GM18873 (cell line): ENCODE measurements at regions not wholly inside any gene's neighbourhood (a gene's known extent, or its start where the extent isn't known, plus 50 kb on each side); places are given as distances from the start of the nearest gene placed in this dataset.

ENCODE experiments used
- ATAC-seq: cut with Tn5 transposase; IDR thresholded peaks from one replicate; pipeline ENCODE4 v1.9.1; 2021; ENCODE audit warnings: mild to moderate bottlenecking, moderate library complexity, moderate number of reproducible peaks; ENCODE audit not compliant: unreplicated experiment, low FRiP score

DNA sequence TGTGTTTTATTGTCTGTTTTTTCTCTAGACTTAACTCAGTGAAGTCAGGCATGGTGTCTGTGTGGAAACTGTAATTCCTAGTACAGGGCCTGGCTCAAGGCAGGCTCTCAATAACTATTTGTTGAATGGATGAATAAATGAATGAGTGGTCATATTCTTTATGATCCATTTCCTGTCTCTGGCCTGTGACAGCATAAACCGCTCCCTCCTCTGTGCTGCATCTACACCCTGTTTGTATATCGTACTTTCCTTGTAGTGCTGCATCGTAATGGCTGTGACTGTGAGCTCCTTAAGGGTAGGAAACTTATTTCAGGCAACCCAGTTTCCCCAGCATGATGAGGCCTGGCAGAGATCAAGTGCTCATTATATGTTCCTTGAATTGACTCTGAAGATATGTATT lies 337.5 kb upstream of the USP24 start:
- ATAC-seq = no peak

DNA sequence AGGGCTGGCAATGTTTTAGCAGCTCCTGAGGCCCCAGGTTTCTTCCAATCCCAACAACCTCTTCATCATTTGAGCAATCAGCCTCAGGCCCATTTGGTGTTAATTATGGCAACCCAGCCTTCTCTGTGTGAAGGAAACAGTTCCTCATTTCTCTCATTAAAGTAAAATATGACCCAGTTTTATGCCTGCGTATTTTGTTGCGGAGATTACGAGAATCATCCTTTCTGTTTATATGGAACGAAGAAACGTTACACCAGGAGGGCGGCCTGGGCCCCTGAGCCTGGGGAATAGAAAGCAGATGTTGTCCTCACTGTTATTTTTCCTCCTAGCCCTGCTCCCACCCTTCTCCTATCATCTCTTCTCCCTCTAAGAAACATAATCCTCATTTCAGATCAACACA lies 332.2 kb upstream of the USP24 start:
- no peak for ATAC-seq

- no peak for ATAC-seq
Observed at GRCh38 chr1:55546553-55546952, 331.4 kb upstream of the USP24 start.

GRCh38 chr1:55544826-55545225 lies 329.7 kb upstream of the USP24 start:
- no peak for ATAC-seq

DNA sequence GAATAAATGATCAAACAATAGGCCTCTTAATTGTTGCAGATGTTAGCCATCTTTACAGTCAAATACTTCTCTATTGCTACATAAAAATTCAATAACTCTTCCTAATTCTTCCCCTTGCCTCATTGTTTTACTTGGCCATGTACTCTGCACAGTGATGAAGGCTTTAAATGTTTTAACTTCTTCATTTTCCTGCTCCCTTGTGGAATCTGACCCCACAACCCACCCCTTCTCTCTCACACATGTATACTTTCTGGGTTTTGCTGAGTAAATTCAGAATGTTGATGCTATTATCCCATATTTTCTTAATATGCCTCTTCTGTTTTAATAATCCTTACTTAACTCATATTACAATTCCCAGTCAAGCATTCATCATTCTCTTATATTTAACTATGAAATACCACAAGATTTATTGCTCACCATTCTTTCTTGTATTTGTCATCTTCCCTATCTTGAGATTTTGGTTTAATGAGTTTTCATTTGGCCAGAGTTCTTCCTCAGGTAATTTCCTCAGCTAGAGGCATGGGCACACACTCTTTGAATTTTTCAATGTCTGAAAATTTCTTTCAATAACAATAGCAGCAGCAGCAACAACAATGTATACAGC lies 327.8 kb upstream of the USP24 start:
- no peak for ATAC-seq

GRCh38 chr1:55541296-55541695 lies 326.1 kb upstream of the USP24 start:
- ATAC-seq = no peak

DNA sequence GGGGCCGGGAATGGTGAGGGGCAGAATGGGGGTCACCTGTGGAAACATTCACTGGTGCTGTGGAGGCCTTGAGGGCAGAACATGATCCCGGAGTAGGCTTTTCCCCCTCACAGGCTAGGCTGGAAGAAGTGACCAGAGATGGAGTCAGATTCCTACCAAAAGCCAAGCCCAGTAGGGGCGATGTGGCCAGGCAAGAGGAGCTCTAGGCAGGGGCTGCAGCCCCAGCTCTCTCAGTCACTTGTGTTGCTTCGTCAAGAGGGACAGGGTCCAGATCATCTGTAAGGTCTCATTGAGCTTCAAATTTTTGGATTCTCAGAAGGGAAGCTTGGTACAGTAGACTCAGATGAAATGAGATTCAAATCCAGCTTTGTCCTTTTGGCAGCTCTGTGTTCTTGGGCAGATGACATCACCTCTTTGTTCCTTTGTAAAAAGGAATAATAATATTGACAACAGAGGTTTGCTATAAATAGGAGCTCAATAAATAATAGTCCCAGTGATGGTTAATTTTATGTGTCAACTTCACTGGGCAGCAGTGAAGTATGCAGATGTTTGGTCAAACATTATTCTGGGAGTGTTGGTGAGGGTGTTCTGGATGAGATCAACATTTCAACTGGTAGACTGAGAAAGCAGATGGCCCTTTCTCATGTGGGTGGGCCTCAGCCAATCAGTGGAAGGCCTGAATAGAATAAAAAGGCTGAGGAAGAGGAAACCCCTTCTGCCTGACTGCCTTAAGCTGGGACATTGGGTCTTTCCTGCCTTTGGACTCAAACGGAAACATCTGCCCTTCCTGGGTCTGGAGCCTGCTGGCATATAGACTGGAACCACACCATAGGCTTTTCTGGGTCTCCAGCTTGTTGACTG lies 324.7 kb upstream of the USP24 start:
- ATAC-seq = no peak

DNA sequence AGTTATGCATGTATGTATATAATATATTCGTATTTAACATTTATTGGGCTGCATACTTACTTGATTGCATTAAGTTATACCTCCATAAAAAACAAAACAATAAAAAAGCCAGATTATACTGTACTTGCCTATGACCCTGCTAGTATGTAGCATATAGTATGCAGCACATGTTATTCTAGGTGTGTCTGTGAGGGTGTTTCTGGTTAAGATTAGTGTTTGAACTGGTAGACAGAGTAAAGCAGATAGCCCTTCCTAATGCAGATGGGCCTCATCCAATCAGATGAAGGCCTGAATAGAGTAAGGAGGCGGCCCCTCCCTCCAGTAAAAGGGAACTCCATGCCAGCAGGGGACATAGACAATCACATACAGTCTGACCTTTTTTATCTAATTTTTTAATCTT lies 323.3 kb upstream of the USP24 start:
- no peak for ATAC-seq

DNA sequence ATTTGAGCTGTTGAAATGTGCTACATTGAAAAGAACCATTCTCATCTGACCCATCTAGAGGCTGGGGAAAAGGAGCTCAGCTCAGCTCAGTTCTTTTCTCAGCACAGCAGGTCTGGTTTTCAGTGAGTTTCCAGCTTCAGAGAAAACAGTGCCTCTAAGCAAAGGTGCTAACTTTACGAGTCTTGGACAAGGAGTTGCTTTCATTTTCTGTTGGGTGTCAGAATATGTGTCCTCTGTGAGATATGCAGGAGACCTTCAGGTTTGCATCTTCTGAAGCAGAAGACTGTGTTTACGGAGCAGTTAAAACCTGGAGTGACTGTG lies 321.3 kb upstream of the USP24 start:
- ATAC-seq = no peak

- ATAC-seq = no peak
Observed at GRCh38 chr1:55535724-55536544, 320.8 kb upstream of the USP24 start.

DNA sequence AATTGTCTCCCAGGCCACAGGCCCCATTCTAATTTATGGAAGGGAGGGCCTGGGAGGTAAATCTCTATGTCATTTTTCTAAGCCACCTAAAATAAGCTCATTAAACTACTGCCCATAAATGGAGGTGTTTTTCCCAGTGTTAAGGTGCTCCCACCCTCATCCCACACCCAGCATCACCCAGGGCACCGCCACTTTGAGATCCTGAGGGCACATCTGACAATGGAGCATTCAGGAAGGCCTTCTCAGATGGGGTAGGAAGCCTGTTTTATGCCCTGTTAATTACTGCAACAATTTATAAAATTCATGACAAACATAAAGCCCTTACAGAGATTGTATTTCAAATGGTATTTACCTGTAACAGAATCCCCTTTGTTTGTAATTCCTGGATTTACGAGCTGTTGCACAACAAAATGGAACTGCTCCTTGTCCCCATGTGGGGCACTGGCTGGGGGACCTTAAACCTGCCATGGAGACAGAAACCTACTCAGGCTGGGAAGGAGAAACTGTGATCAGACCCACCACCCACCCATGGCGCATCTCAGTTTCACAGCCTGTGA lies 319.5 kb upstream of the USP24 start:
- ATAC-seq = no peak

DNA sequence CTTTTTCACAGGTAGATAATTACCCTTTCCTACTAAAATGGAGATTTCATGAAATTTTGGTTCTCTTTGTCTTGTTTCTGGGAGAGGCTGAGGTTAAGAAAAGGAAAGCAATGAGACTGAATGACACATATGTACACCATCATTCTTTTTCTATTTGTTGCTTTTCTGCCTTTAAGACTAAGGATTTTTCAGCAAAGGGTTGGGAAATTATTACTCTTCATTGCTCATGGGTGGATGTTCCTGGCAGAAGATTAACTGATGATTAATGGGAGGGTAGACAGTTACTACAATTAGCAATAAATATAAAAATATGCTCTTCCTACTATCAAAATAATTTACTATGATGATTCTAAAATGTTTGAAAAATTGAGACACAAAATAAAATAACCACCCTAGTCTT lies 316.5 kb upstream of the USP24 start:
- ATAC-seq = no peak

DNA sequence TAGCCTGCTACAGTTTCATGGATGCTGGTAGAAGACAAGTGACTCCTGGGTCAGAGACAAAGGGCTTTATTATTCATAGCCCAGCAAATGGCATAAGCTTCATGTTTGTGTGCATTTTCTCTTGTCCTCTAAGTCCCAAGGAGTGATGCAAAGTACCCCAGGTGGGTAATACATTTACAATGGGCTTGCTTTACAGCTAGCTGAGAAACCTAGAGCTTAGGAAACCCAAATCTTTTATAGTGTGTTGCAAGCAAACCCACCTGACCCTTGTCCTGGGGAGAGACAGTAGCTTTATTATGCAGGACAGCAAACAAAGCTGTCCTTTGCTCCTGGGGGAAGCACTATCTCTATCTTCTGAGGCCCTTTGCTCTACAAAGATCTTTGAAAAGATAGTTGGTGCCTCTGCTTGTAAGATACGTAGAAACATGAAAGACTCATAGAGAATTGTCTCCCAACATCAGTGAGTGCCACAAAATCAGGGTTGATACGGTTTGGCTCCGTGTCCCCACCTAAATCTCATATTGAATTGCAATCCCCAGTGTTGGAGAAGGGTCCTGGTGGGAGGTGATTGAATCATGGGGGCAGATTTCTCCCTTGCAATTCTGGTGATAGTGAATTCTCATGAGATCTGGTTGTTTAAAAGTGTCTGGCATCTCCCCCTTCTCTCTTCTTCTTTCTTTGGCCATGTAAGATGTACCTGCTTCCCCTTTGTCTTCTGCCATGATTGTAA lies 315.8 kb upstream of the USP24 start:
- ATAC-seq = no peak

- no peak for ATAC-seq
Observed at GRCh38 chr1:55529017-55529416, 313.9 kb upstream of the USP24 start.

DNA sequence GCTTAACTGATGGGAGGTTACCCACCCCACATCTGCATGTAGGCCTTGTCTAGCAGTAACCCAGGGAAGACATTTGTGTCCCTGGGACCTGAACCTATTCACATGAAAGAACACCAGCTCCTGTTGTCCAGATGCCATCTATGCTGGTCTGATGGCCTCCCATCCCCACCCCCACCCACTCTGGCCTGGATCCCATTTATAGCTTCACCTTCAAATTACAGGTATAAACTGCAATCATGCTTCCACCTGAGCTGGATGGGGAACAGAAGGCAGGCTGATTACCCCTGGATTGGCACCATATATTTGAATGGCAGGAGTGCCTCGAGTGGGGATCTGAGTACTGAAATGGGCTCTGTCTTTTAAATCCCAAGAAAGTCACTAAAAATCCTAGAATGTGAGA lies 312.7 kb upstream of the USP24 start:
- no peak for ATAC-seq

GRCh38 chr1:55526716-55527115 lies 311.6 kb upstream of the USP24 start:
- ATAC-seq = no peak

GRCh38 chr1:55524006-55524405 lies 308.8 kb upstream of the USP24 start:
- no peak for ATAC-seq

DNA sequence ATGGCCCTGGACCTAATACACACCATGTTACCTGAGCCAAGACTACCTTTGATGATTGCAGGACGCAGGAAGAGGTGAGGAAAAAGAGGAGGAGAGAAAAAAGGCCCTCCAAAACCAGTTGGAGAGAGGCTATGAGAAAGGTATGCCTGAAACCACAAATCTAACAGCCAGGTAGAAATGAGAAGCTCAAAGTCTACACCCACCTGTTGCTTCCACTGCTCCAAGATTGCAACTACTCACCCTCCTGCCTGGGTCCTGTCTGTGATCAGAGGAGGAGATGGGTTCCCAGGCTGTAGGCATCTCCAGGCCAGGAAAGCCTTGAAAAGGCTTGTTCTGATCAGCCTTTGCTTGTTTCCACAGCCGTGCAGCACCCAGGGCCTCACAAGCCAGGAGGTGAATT lies 307.8 kb upstream of the USP24 start:
- no peak for ATAC-seq

DNA sequence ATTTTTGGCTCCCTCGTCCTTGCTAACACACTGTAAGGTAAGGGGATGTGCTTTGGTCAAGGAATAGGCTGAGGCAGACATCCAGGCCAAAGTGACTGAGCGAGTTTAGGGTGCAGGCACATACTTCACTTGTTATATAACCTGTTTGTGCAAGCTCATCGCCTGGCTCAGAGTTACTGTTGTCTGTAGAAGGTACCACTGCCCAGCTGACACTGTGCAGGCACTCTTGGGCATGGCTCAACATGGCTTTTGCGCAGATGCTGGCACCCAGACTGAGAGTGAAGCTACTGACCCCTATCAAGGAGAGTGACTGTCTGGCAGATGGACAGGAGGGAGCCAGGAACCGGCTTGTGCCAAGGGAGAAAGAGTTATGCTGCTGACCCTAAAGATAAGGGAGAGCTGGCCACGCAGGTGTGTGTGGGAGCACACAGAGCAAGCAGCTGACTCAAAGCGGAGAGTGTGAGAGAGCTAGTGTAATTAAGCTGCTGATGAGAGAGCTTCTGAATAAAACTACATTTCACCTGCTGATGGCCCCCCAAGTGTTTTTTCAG lies 307.3 kb upstream of the USP24 start:
- no peak for ATAC-seq

DNA sequence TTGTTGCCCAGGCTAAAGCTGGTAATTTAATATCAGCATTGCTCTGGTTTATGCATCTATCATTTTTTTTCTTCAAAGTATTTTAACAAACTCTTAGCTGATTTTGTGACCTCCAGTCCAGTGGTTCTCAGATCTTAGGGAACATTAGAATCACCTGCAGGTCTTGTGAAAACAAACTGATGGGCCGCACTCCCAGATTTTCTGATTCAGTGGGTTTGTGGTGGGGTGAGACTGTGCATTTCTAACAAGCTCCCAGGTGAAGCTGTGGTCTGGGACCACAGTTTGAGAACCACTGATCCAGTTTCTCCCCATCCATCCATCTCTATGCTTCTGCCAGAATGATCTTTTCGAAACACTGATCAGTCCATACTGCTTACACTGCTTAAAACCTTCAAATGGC lies 305.7 kb upstream of the USP24 start:
- ATAC-seq = no peak
